Choroid plexus epithelial cell (primary cell): ENCODE measurements at regions not wholly inside any gene's neighbourhood (a gene's known extent, or its start where the extent isn't known, plus 50 kb on each side); places are given as distances from the start of the nearest gene placed in this dataset.

ENCODE experiments used
- DNase-seq: peaks from one replicate; pipeline ENCODE4 v3.0.0-alpha.2; 2010; ENCODE audit warnings: low read depth
- H3K4me3 ChIP-seq: 2 replicates; pipeline ENCODE4 v1.5.1; 2011; ENCODE audit warnings: low read depth, mild to moderate bottlenecking, control low read depth, low read length, moderate library complexity
- TF ChIP-seq, protein P1 (sequence below): conservative IDR thresholded peaks from 2 replicates; pipeline ENCODE4 v1.5.1; 2011; ENCODE audit warnings: low read depth, mild to moderate bottlenecking, control low read depth, inconsistent platforms, low read length, moderate library complexity

DNA sequence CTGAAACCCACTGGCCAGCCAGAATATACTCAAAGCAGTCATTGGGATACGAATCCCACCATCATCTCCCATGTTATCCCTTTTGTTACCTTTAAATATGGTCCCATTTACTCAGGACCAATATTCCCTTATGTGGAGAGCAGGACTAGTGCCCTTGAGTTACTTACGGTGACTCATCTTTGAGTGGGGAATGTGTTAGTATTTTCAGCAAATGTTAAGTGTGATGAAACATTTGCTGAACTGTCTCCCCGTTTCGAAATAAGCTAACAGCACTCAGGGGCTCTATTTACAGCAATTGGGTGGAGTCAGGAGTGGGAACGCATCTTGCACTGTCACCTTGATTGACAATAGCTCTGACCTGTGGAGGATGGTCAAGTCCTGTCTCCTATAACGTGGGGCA is 67.4 kb downstream of the CTSL start:
- TF ChIP-seq, protein P1, sequence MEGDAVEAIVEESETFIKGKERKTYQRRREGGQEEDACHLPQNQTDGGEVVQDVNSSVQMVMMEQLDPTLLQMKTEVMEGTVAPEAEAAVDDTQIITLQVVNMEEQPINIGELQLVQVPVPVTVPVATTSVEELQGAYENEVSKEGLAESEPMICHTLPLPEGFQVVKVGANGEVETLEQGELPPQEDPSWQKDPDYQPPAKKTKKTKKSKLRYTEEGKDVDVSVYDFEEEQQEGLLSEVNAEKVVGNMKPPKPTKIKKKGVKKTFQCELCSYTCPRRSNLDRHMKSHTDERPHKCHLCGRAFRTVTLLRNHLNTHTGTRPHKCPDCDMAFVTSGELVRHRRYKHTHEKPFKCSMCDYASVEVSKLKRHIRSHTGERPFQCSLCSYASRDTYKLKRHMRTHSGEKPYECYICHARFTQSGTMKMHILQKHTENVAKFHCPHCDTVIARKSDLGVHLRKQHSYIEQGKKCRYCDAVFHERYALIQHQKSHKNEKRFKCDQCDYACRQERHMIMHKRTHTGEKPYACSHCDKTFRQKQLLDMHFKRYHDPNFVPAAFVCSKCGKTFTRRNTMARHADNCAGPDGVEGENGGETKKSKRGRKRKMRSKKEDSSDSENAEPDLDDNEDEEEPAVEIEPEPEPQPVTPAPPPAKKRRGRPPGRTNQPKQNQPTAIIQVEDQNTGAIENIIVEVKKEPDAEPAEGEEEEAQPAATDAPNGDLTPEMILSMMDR = no peak
- no peak overlapping the region for H3K4me3 ChIP-seq
- DNase-seq = peak; percentile 96

DNA sequence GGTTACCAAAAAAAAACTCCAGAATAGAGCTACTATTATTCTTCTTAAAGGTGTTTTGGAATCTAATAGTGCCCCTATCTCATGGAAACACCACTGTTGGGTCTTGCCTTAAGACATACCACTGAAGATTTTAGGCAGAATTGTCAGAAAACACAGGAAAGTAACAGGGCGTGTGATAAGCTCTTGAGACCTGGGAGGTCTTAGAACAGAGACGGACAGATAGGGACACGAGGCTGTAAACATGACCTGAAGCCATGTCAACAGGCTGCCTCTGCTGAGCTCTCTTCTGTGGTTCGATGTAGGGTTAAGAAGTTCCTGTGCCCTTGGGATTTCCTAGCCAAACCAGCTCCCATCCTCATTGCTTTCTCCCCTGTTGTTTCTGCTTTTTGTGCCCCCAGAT is 69.3 kb downstream of the CTSL start:
- DNase-seq = no peak
- TF ChIP-seq, protein P1 = no peak
- H3K4me3 ChIP-seq = no peak overlapping the region

DNA sequence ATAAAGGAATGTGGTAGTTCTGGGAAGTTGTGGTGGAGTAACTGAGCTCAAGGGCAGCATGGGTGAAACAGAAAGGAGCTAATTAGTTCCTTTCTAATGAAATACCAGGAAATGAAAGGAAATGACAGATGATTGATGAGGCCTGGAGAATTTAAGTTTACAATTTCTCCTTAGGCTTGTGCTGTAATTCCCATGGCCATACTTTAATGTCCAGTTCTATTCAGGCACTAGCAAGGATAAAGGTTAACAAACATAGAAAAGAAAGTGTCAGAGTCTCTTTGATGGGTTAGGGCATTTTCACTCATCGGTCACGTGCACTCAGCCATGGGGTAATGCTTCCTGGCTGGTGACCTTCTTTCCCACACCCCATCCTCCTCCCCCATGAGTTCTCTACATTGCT is 70.3 kb downstream of the CTSL start:
- TF ChIP-seq, protein P1 = no peak
- no peak for DNase-seq

DNA sequence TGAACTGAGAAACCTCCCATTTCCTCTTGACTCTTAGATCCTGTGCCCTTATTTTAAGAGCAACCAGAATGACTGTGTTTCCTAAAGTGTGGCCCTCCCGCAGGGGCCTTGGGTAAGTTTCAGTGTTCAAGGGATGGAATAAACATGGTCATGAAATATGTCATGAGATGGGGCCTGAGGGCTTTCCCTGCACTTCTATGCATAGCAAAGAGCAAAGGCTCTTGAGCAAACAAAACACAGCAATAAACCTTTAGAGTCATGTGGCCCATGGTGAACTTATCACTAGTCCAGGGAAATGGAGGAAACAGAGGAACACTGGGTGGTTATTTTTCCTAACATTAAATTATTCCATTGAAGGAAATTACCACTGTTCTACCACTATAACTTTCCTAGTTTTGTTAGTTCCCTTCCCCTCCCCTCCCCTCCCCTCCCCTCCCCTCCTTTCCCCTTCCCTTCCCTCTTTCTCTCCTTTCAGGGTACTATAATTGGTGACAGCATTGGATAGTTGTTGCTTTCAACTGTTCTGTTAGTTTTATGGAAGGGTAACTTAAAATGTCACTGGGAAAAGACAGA is 72.4 kb downstream of the CTSL start:
- TF ChIP-seq, protein P1 = no peak
- DNase-seq = no peak

More for the DNA sequence above, 70.3 kb downstream of the CTSL start:
- H3K4me3 ChIP-seq = no peak overlapping the region

DNA sequence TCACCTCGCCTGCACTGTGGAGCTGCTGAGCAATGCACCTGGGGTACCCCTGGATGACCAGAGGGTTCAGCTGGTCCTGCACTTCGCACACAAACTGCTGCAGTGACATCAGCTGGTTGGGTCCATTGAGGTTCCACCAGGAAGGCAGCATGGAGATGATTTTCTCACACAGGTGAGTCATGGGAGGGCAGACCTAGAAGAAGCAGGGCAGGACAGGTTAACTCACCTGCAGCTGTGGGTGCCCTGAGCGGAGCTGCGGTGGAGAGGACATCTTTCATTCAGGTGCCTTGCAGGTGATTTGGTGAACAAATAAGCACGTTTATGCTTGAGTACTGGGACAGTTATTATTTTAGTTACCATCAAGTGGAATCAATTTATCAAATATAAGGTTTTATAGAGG is 73.6 kb downstream of the CTSL start:
- TF ChIP-seq, protein P1 = no peak
- H3K4me3 ChIP-seq = no peak overlapping the region
- no peak for DNase-seq

More for the DNA sequence above, 72.4 kb downstream of the CTSL start:
- H3K4me3 ChIP-seq = no peak overlapping the region

DNA sequence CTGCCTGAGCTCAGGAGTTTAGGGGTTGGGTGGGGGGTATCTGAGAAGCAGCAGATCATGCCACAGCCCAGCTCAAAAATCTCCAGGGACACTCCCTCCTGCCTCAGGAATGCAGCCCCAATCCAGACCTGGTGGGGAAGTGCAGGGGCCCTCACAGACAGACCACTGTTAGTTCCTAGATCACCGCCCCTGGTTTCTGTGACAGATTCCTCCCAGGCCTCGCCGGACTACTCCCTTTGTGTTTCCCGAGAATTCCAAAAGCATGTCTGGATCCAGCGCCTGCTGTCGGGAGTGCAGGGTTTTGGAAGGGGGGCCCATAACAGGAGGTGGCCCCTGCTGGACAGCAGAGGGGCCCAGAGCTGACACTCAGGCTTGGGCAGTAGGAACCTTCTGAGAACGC is 74.5 kb downstream of the CTSL start:
- H3K4me3 ChIP-seq = no peak overlapping the region
- DNase-seq = no peak
- TF ChIP-seq, protein P1 = no peak

DNA sequence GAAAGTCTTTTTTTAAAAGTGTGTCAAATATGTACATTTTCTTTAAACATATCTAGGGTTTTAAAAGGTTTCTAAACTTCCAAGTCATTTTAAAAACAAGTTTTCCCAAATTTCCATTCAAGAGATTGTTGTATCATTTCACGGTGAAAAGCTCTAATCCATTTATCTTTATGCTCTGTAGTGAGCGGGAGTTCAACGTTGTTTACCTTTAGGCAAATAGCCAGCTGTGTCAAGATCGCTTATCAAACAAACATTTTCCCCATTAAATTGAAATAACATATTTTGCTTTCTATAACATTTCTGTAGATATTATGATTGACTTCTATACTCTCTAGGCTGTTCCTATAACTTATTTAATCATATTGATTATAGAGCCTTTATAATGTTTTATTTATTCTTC is 75.1 kb downstream of the CTSL start:
- no peak overlapping the region for H3K4me3 ChIP-seq
- TF ChIP-seq, protein P1 = no peak

More for the DNA sequence above, 75.1 kb downstream of the CTSL start:
- no peak for DNase-seq
